ENCODE measurements at regions not wholly inside any gene's neighbourhood (a gene's known extent, or its start where the extent isn't known, plus 50 kb on each side); places are given as distances from the start of the nearest gene placed in this dataset.
A peak's percentile ranks its signal among the peaks of the same experiment; 100 is the strongest.

- intact Hi-C loops (cut with DNase I), result no loop called here
- Histone ChIP-seq H3K9me3 (ENCODE audit: control insufficient read depth in 2 of 3, insufficient read depth in 1 of 3, low read length in 3 of 3) (no peaks in the 10 kb centered on the region), H3K9ac (ENCODE audit: low read length in 3 of 3) (no peak overlapping the region), H3K36me3 (ENCODE audit: control insufficient read depth in 2 of 3, insufficient read depth in 3 of 3, low read length in 3 of 3) (no peaks in the 10 kb centered on the region), H3K4me3 (ENCODE audit: low read length in 3 of 3) (no peak overlapping the region), H3K27me3 (ENCODE audit: control insufficient read depth, insufficient read depth, low read length) (no peaks in the 10 kb centered on the region), H3K4me1 (ENCODE audit: control insufficient read depth in 2 of 3, insufficient read depth in 2 of 3, low read depth in 1 of 3, low read length in 3 of 3) (peaks cover 0 to 9% (median 0%) of the 10 kb centered on the region in 3 donors), H3K27ac (ENCODE audit: low read depth in 2 of 2, low read length in 2 of 2) (no peak overlapping the region)
- DNase-seq (peak in 2 of 5 donors; percentile 16 to 49), FAIRE-seq (no peak)
- TF ChIP-seq CTCF (IDR thresholded peaks at IDR 0.05; ENCODE audit: borderline replicate concordance, extremely low read depth, insufficient read depth), result no peak
Observed at GRCh38 chr15:70316059-70316600, 218.4 kb upstream of the TLE3 start.

- no peaks in the 10 kb centered on the region for H3K27me3 ChIP-seq (ENCODE audit: control insufficient read depth, insufficient read depth, low read length)
- no peak overlapping the region for H3K27ac ChIP-seq (ENCODE audit: low read depth in 2 of 2, low read length in 2 of 2)
- no peak overlapping the region for H3K4me3 ChIP-seq (ENCODE audit: low read length in 3 of 3)
- no peaks in the 10 kb centered on the region for H3K36me3 ChIP-seq (ENCODE audit: control insufficient read depth in 2 of 3, insufficient read depth in 3 of 3, low read length in 3 of 3)
- TF ChIP-seq CTCF (IDR thresholded peaks at IDR 0.05; ENCODE audit: borderline replicate concordance, extremely low read depth, insufficient read depth), result no peak
- FAIRE-seq (no peak), DNase-seq (no peak)
- intact Hi-C loops (cut with DNase I), result no loop called here
- no peak overlapping the region for H3K9ac ChIP-seq (ENCODE audit: low read length in 3 of 3)
- H3K4me1 ChIP-seq (ENCODE audit: control insufficient read depth in 2 of 3, insufficient read depth in 2 of 3, low read depth in 1 of 3, low read length in 3 of 3), result peaks cover 0 to 3% (median 0%) of the 10 kb centered on the region in 3 donors
- no peaks in the 10 kb centered on the region for H3K9me3 ChIP-seq (ENCODE audit: control insufficient read depth in 2 of 3, insufficient read depth in 1 of 3, low read length in 3 of 3)
Observed at GRCh38 chr15:70315431-70315830, 217.7 kb upstream of the TLE3 start.

- Histone ChIP-seq H3K27me3 (ENCODE audit: control insufficient read depth, insufficient read depth, low read length) (no peaks in the 10 kb centered on the region), H3K9ac (ENCODE audit: low read length in 3 of 3) (no peak overlapping the region), H3K27ac (ENCODE audit: low read depth in 2 of 2, low read length in 2 of 2) (no peak overlapping the region), H3K4me1 (ENCODE audit: control insufficient read depth in 2 of 3, insufficient read depth in 2 of 3, low read depth in 1 of 3, low read length in 3 of 3) (peaks cover 0 to 3% (median 0%) of the 10 kb centered on the region in 3 donors), H3K4me3 (ENCODE audit: low read length in 3 of 3) (no peak overlapping the region), H3K9me3 (ENCODE audit: control insufficient read depth in 2 of 3, insufficient read depth in 1 of 3, low read length in 3 of 3) (no peaks in the 10 kb centered on the region), H3K36me3 (ENCODE audit: control insufficient read depth in 2 of 3, insufficient read depth in 3 of 3, low read length in 3 of 3) (no peaks in the 10 kb centered on the region)
- DNase-seq (no peak), FAIRE-seq (no peak)
- no peak for TF ChIP-seq CTCF (IDR thresholded peaks at IDR 0.05; ENCODE audit: borderline replicate concordance, extremely low read depth, insufficient read depth)
- intact Hi-C loops (cut with DNase I), result no loop called here
Observed at GRCh38 chr15:70314688-70315087, 217.0 kb upstream of the TLE3 start.

GRCh38 chr15:70314018-70314354 is 216.3 kb upstream of the TLE3 start:
- Histone ChIP-seq H3K4me3 (ENCODE audit: low read length in 3 of 3) (no peak overlapping the region), H3K36me3 (ENCODE audit: control insufficient read depth in 2 of 3, insufficient read depth in 3 of 3, low read length in 3 of 3) (no peaks in the 10 kb centered on the region), H3K9me3 (ENCODE audit: control insufficient read depth in 2 of 3, insufficient read depth in 1 of 3, low read length in 3 of 3) (no peaks in the 10 kb centered on the region), H3K4me1 (ENCODE audit: control insufficient read depth in 2 of 3, insufficient read depth in 2 of 3, low read depth in 1 of 3, low read length in 3 of 3) (no peaks in the 10 kb centered on the region), H3K9ac (ENCODE audit: low read length in 3 of 3) (no peak overlapping the region), H3K27ac (ENCODE audit: low read depth in 2 of 2, low read length in 2 of 2) (no peak overlapping the region), H3K27me3 (ENCODE audit: control insufficient read depth, insufficient read depth, low read length) (no peaks in the 10 kb centered on the region)
- FAIRE-seq, result no peak
- TF ChIP-seq CTCF (IDR thresholded peaks at IDR 0.05; ENCODE audit: borderline replicate concordance, extremely low read depth, insufficient read depth), result no peak
- intact Hi-C loops (cut with DNase I), result no loop called here
- no peak for DNase-seq
